OCI-LY3 (cell line): ENCODE measurements at regions not wholly inside any gene's neighbourhood (a gene's known extent, or its start where the extent isn't known, plus 50 kb on each side); places are given as distances from the start of the nearest gene placed in this dataset.

Source experiments
- H2AFZ ChIP-seq: fragments of 200-600, 300-600 bp; shearing (Covaris generic); 2 replicates; pipeline ENCODE4 v1.6.0; 2014; ENCODE audit warnings: antibody characterized with exemption, low read depth, low read length
- H3K27ac ChIP-seq: fragments of 200-600, 300-600 bp; sonication (generic); 2 replicates; pipeline ENCODE4 v1.5.1; 2014; ENCODE audit warnings: mild to moderate bottlenecking, low read length, moderate library complexity, mixed read lengths
- H3K27me3 ChIP-seq: fragments of 200-600, 300-600 bp; sonication (generic); 2 replicates; pipeline ENCODE4 v1.6.1; 2014; ENCODE audit warnings: low read depth, low read length, mixed read lengths
- H3K36me3 ChIP-seq: fragments of 200-600, 300-600 bp; sonication (generic); replicated peaks from 2 replicates; pipeline ENCODE3; 2014; ENCODE audit warnings: low read depth, low read length, mixed read lengths
- H3K4me1 ChIP-seq: fragments of 300-600, 200-600 bp; sonication (generic); 2 replicates; pipeline ENCODE4 v1.6.1; 2014; ENCODE audit warnings: low read length, mixed read lengths
- H3K4me2 ChIP-seq: fragments of 200-600, 300-600 bp; sonication (generic); 2 replicates; pipeline ENCODE4 v1.6.1; 2014; ENCODE audit warnings: low read length, mixed read lengths
- H3K4me3 ChIP-seq: fragments of 300-600, 200-600 bp; sonication (generic); 2 replicates; pipeline ENCODE4 v1.5.1; 2014; ENCODE audit warnings: antibody characterized with exemption, mild to moderate bottlenecking, low read length, moderate library complexity
- H3K79me2 ChIP-seq: fragments of 300-600, 200-600 bp; shearing (Covaris generic); 2 replicates; pipeline ENCODE4 v1.6.1; 2014; ENCODE audit warnings: mild to moderate bottlenecking, low read length, mixed read lengths
- H3K9ac ChIP-seq: fragments of 300-600, 200-600 bp; shearing (Covaris generic); 2 replicates; pipeline ENCODE4 v1.6.0; 2014; ENCODE audit warnings: mild to moderate bottlenecking, low read length, moderate library complexity
- H3K9me3 ChIP-seq: fragments of 200-600, 300-600 bp; shearing (Covaris generic); 2 replicates; pipeline ENCODE4 v1.6.1; 2014; ENCODE audit warnings: low read length, mixed read lengths; ENCODE audit not compliant: insufficient read depth
- H4K20me1 ChIP-seq: fragments of 200-600, 300-600 bp; sonication (generic); 2 replicates; pipeline ENCODE4 v1.6.1; 2016; ENCODE audit warnings: low read length, mixed read lengths; ENCODE audit not compliant: insufficient read depth
- CTCF ChIP-seq: fragments of 200-600, 300-600 bp; sonication (generic); IDR thresholded peaks from 2 replicates; pipeline ENCODE4 v1.5.1; 2014; ENCODE audit warnings: antibody characterized with exemption, low read length, low read depth
- EZH2phosphoT487 ChIP-seq: fragments of 200-600 bp; shearing (Covaris generic); IDR thresholded peaks from 2 replicates; pipeline ENCODE4 v1.6.1; 2018; ENCODE audit warnings: antibody characterized with exemption, mixed run types, low read depth

GRCh38 chr7:343864-344607, 54.1 kb downstream of the FOXL3 start:
- Histone ChIP-seq H3K9ac (no peak overlapping the region), H3K9me3 (no peaks in the 10 kb centered on the region), H3K4me2 (no peak overlapping the region), H3K79me2 (no peaks in the 10 kb centered on the region), H4K20me1 (no peaks in the 10 kb centered on the region), H3K36me3 (no peaks in the 10 kb centered on the region), H3K4me3 (no peak overlapping the region), H2AFZ (no peak overlapping the region), H3K27ac (no peak overlapping the region), H3K27me3 (no peaks in the 10 kb centered on the region), H3K4me1 (no peaks in the 10 kb centered on the region)
- TF ChIP-seq EZH2phosphoT487 (no peak), CTCF (no peak)

GRCh38 chr7:344608-344994, 54.6 kb downstream of the FOXL3 start:
- TF ChIP-seq EZH2phosphoT487 = no peak
- no peak for TF ChIP-seq CTCF
- no peak overlapping the region for H3K4me3 ChIP-seq
- H3K4me2 ChIP-seq = no peak overlapping the region
- no peak overlapping the region for H3K27ac ChIP-seq
- no peaks in the 10 kb centered on the region for H3K4me1 ChIP-seq
- H4K20me1 ChIP-seq = no peaks in the 10 kb centered on the region
- no peaks in the 10 kb centered on the region for H3K36me3 ChIP-seq
- no peaks in the 10 kb centered on the region for H3K27me3 ChIP-seq
- no peaks in the 10 kb centered on the region for H3K79me2 ChIP-seq
- H2AFZ ChIP-seq = no peak overlapping the region
- no peak overlapping the region for H3K9ac ChIP-seq
- H3K9me3 ChIP-seq = no peaks in the 10 kb centered on the region

GRCh38 chr7:346116-346898, 56.3 kb downstream of the FOXL3 start:
- no peak overlapping the region for H3K27ac ChIP-seq
- H3K4me2 ChIP-seq = no peak overlapping the region
- no peaks in the 10 kb centered on the region for H4K20me1 ChIP-seq
- H3K27me3 ChIP-seq = no peaks in the 10 kb centered on the region
- H3K4me1 ChIP-seq = no peaks in the 10 kb centered on the region
- H3K79me2 ChIP-seq = no peaks in the 10 kb centered on the region
- TF ChIP-seq EZH2phosphoT487 (no peak), CTCF (no peak)
- H3K9me3 ChIP-seq = no peaks in the 10 kb centered on the region
- no peak overlapping the region for H3K4me3 ChIP-seq
- H2AFZ ChIP-seq = no peak overlapping the region
- no peaks in the 10 kb centered on the region for H3K36me3 ChIP-seq
- H3K9ac ChIP-seq = no peak overlapping the region

- no peaks in the 10 kb centered on the region for H3K79me2 ChIP-seq
- no peak overlapping the region for H2AFZ ChIP-seq
- H3K27ac ChIP-seq = no peak overlapping the region
- H3K4me3 ChIP-seq = no peak overlapping the region
- no peaks in the 10 kb centered on the region for H4K20me1 ChIP-seq
- no peaks in the 10 kb centered on the region for H3K4me1 ChIP-seq
- H3K9ac ChIP-seq = no peak overlapping the region
- H3K4me2 ChIP-seq = no peak overlapping the region
- H3K27me3 ChIP-seq = no peaks in the 10 kb centered on the region
- TF ChIP-seq CTCF (no peak), EZH2phosphoT487 (no peak)
- no peaks in the 10 kb centered on the region for H3K36me3 ChIP-seq
- no peaks in the 10 kb centered on the region for H3K9me3 ChIP-seq
These were observed 57.1 kb downstream of the FOXL3 start for GRCh38 chr7:347001-347590.
